ENCODE measurements at regions not wholly inside any gene's neighbourhood (a gene's known extent, or its start where the extent isn't known, plus 50 kb on each side); places are given as distances from the start of the nearest gene placed in this dataset.

- intact Hi-C loops (cut with DNase I), result no loop called here
- Histone ChIP-seq H3K9ac (ENCODE audit: low read length in 3 of 3) (no peak overlapping the region), H3K36me3 (ENCODE audit: control insufficient read depth in 2 of 3, insufficient read depth in 3 of 3, low read length in 3 of 3) (no peaks in the 10 kb centered on the region)
Measured at GRCh38 chr12:31880340-31880739, 78.9 kb upstream of the RESF1 start.

GRCh38 chr12:31877884-31878283 is 81.3 kb upstream of the RESF1 start:
- no peak for TF ChIP-seq CTCF (IDR thresholded peaks at IDR 0.05; ENCODE audit: borderline replicate concordance, extremely low read depth, insufficient read depth)
- Histone ChIP-seq H3K9me3 (ENCODE audit: control insufficient read depth in 2 of 3, insufficient read depth in 1 of 3, low read length in 3 of 3) (no peaks in the 10 kb centered on the region), H3K36me3 (ENCODE audit: control insufficient read depth in 2 of 3, insufficient read depth in 3 of 3, low read length in 3 of 3) (no peaks in the 10 kb centered on the region), H3K4me3 (ENCODE audit: low read length in 3 of 3) (no peak overlapping the region), H3K27ac (ENCODE audit: low read depth in 2 of 2, low read length in 2 of 2) (no peak overlapping the region), H3K27me3 (ENCODE audit: control insufficient read depth, insufficient read depth, low read length) (no peaks in the 10 kb centered on the region), H3K9ac (ENCODE audit: low read length in 3 of 3) (no peak overlapping the region), H3K4me1 (ENCODE audit: control insufficient read depth in 2 of 3, insufficient read depth in 2 of 3, low read depth in 1 of 3, low read length in 3 of 3) (peaks cover 0 to 6% (median 0%) of the 10 kb centered on the region in 3 donors)
- intact Hi-C loops (cut with DNase I), result no loop called here
- FAIRE-seq (no peak), DNase-seq (no peak)

More at GRCh38 chr12:31880340-31880739, 78.9 kb upstream of the RESF1 start:
- no peak for TF ChIP-seq CTCF (IDR thresholded peaks at IDR 0.05; ENCODE audit: borderline replicate concordance, extremely low read depth, insufficient read depth)
- FAIRE-seq (no peak), DNase-seq (no peak)
- H3K4me1 ChIP-seq (ENCODE audit: control insufficient read depth in 2 of 3, insufficient read depth in 2 of 3, low read depth in 1 of 3, low read length in 3 of 3), result no peaks in the 10 kb centered on the region
- no peaks in the 10 kb centered on the region for H3K27me3 ChIP-seq (ENCODE audit: control insufficient read depth, insufficient read depth, low read length)
- H3K9me3 ChIP-seq (ENCODE audit: control insufficient read depth in 2 of 3, insufficient read depth in 1 of 3, low read length in 3 of 3), result no peaks in the 10 kb centered on the region
- H3K4me3 ChIP-seq (ENCODE audit: low read length in 3 of 3), result no peak overlapping the region
- no peak overlapping the region for H3K27ac ChIP-seq (ENCODE audit: low read depth in 2 of 2, low read length in 2 of 2)

- Histone ChIP-seq H3K27ac (ENCODE audit: low read depth in 2 of 2, low read length in 2 of 2) (no peak overlapping the region), H3K9ac (ENCODE audit: low read length in 3 of 3) (no peak overlapping the region), H3K9me3 (ENCODE audit: control insufficient read depth in 2 of 3, insufficient read depth in 1 of 3, low read length in 3 of 3) (no peaks in the 10 kb centered on the region), H3K4me1 (ENCODE audit: control insufficient read depth in 2 of 3, insufficient read depth in 2 of 3, low read depth in 1 of 3, low read length in 3 of 3) (peaks cover 0 to 7% (median 0%) of the 10 kb centered on the region in 3 donors), H3K27me3 (ENCODE audit: control insufficient read depth, insufficient read depth, low read length) (no peaks in the 10 kb centered on the region), H3K4me3 (ENCODE audit: low read length in 3 of 3) (no peak overlapping the region), H3K36me3 (ENCODE audit: control insufficient read depth in 2 of 3, insufficient read depth in 3 of 3, low read length in 3 of 3) (no peaks in the 10 kb centered on the region)
- FAIRE-seq (no peak), DNase-seq (peak in 3 of 5 donors; percentile 42 to 84 (median 62))
- intact Hi-C loops (cut with DNase I), result no loop called here
- TF ChIP-seq CTCF (IDR thresholded peaks at IDR 0.05; ENCODE audit: borderline replicate concordance, extremely low read depth, insufficient read depth), result no peak
Measured at GRCh38 chr12:31876568-31877424, 82.4 kb upstream of the RESF1 start.
